KMS-11 (cell line): ENCODE measurements at regions not wholly inside any gene's neighbourhood (a gene's known extent, or its start where the extent isn't known, plus 50 kb on each side); places are given as distances from the start of the nearest gene placed in this dataset.

Experiments used
- H2AFZ ChIP-seq: fragments of 200-600 bp; sonication (generic); 2 replicates; pipeline ENCODE4 v1.6.1; 2016; ENCODE audit warnings: antibody characterized with exemption, mixed run types, low read depth
- H3K27ac ChIP-seq: fragments of 200-600 bp; sonication (generic); 2 replicates; pipeline ENCODE4 v1.6.1; 2016; ENCODE audit warnings: mild to moderate bottlenecking, mixed run types
- H3K27me3 ChIP-seq: fragments of 200-600 bp; sonication (generic); 2 replicates; pipeline ENCODE4 v1.6.1; 2017; ENCODE audit warnings: mild to moderate bottlenecking, low read depth, mixed run types, moderate library complexity; ENCODE audit not compliant: insufficient read depth
- H3K36me3 ChIP-seq: fragments of 200-600 bp; sonication (generic); 2 replicates; pipeline ENCODE4 v1.6.1; 2017; ENCODE audit warnings: mild to moderate bottlenecking, mixed run types; ENCODE audit not compliant: insufficient read depth
- H3K4me1 ChIP-seq: fragments of 200-600 bp; sonication (generic); 2 replicates; pipeline ENCODE4 v1.6.1; 2016; ENCODE audit warnings: mild to moderate bottlenecking, low read depth, mixed run types; ENCODE audit not compliant: poor library complexity, severe bottlenecking
- H3K4me2 ChIP-seq: fragments of 200-600 bp; sonication (generic); 2 replicates; pipeline ENCODE4 v1.7.0; 2016; ENCODE audit warnings: mild to moderate bottlenecking, mixed run types
- H3K4me3 ChIP-seq: fragments of 200-600 bp; sonication (generic); IDR thresholded peaks from 2 replicates; pipeline ENCODE4 v1.6.1; 2017; ENCODE audit warnings: low read depth, low read length, mixed read lengths; ENCODE audit not compliant: insufficient read depth
- H3K79me2 ChIP-seq: fragments of 200-600 bp; sonication (generic); 2 replicates; pipeline ENCODE4 v1.6.1; 2016; ENCODE audit warnings: low read depth, mixed run types; ENCODE audit not compliant: insufficient read depth
- H3K9ac ChIP-seq: fragments of 200-600 bp; sonication (generic); 2 replicates; pipeline ENCODE4 v1.6.1; 2016; ENCODE audit warnings: mild to moderate bottlenecking, mixed run types
- H4K20me1 ChIP-seq: fragments of 200-600 bp; sonication (generic); 2 replicates; pipeline ENCODE4 v1.6.1; 2016; ENCODE audit warnings: mild to moderate bottlenecking, mixed run types; ENCODE audit not compliant: insufficient read depth
- TF ChIP-seq, protein P1 (sequence below): fragments of 200-600 bp; sonication (generic); conservative IDR thresholded peaks from 2 replicates; pipeline ENCODE4 v1.6.1; 2017; ENCODE audit warnings: low read depth, mild to moderate bottlenecking, antibody characterized with exemption, low read length, moderate library complexity, mixed read lengths

GRCh38 chr5:88666761-88667495, 216.1 kb downstream of the MEF2C start:
- H3K27ac ChIP-seq = peak overlapping the region; percentile 80
- no peaks in the 10 kb centered on the region for H4K20me1 ChIP-seq
- TF ChIP-seq, protein P1, sequence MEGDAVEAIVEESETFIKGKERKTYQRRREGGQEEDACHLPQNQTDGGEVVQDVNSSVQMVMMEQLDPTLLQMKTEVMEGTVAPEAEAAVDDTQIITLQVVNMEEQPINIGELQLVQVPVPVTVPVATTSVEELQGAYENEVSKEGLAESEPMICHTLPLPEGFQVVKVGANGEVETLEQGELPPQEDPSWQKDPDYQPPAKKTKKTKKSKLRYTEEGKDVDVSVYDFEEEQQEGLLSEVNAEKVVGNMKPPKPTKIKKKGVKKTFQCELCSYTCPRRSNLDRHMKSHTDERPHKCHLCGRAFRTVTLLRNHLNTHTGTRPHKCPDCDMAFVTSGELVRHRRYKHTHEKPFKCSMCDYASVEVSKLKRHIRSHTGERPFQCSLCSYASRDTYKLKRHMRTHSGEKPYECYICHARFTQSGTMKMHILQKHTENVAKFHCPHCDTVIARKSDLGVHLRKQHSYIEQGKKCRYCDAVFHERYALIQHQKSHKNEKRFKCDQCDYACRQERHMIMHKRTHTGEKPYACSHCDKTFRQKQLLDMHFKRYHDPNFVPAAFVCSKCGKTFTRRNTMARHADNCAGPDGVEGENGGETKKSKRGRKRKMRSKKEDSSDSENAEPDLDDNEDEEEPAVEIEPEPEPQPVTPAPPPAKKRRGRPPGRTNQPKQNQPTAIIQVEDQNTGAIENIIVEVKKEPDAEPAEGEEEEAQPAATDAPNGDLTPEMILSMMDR = no peak
- no peaks in the 10 kb centered on the region for H3K36me3 ChIP-seq
- peak overlapping the region; percentile 78 for H2AFZ ChIP-seq
- peak overlapping the region; percentile 80 for H3K4me2 ChIP-seq
- no peaks in the 10 kb centered on the region for H3K27me3 ChIP-seq
- H3K4me3 ChIP-seq = peak overlapping the region; percentile 44
- H3K4me1 ChIP-seq = peaks cover 69% of the 10 kb centered on the region
- peaks cover 20% of the 10 kb centered on the region; the same call in 1 of the 2 replicates for H3K79me2 ChIP-seq
- peak overlapping the region; percentile 82 for H3K9ac ChIP-seq

DNA sequence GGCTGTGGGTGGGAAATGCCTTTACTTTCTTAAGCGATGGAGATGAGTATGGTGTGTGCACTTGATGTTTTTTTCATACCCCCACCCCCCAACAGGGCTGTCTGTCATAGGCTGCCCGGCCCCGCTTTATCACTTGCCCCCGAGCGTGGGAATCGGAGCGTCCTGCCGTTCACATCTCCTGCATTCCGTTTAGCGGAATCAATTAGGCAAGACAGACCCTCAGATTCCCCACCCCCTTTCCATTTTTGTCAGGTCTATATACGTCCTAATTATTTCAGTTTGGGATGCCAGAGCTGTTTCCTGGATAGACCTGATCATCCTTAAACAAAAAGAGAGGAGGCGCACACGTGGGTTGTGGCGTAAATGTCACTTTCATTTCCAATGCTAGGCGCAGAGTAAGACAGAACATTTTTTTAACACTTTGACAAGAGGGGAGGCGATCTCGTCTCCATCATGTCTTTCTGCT, 217.2 kb downstream of the MEF2C start:
- Histone ChIP-seq H2AFZ (peak overlapping the region; percentile 78), H3K27ac (peak overlapping the region; percentile 80; the same call in 1 of the 2 replicates), H3K4me2 (peak overlapping the region; percentile 80), H3K9ac (peak overlapping the region; percentile 82; the same call in 1 of the 2 replicates), H4K20me1 (no peaks in the 10 kb centered on the region), H3K79me2 (peaks cover 20% of the 10 kb centered on the region; the same call in 1 of the 2 replicates), H3K36me3 (no peaks in the 10 kb centered on the region), H3K27me3 (no peaks in the 10 kb centered on the region), H3K4me1 (peaks cover 59% of the 10 kb centered on the region), H3K4me3 (no peak overlapping the region)
- TF ChIP-seq, protein P1 = no peak

DNA sequence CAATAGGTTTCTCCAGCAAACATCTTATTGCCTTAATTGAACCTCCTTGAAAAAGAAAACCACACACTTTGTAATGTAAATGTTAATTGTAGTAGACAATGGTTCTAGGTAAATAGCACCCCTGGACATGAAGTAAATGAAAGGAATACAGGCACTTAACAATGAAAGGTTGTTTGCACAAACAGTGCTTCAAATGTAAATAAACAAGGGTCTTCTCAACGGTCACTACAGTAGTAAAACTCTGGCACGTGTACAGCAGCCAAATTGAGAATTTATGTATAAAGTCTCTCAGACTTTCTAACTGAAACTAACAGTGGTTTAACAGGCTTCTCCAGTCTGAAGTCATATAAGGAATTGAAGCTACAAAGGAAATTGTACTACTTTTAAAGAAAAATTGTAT, 218.3 kb downstream of the MEF2C start:
- no peaks in the 10 kb centered on the region for H3K36me3 ChIP-seq
- no peaks in the 10 kb centered on the region for H4K20me1 ChIP-seq
- H3K27me3 ChIP-seq = no peaks in the 10 kb centered on the region
- H3K79me2 ChIP-seq = peaks cover 20% of the 10 kb centered on the region; the same call in 1 of the 2 replicates
- H3K4me2 ChIP-seq = peak overlapping the region; percentile 80
- peaks cover 52% of the 10 kb centered on the region for H3K4me1 ChIP-seq
- no peak overlapping the region for H3K27ac ChIP-seq
- H3K4me3 ChIP-seq = no peak overlapping the region
- no peak overlapping the region for H3K9ac ChIP-seq
- H2AFZ ChIP-seq = no peak overlapping the region
- TF ChIP-seq, protein P1 = no peak

GRCh38 chr5:88663793-88664216, 219.2 kb downstream of the MEF2C start:
- no peak overlapping the region for H3K9ac ChIP-seq
- peaks cover 20% of the 10 kb centered on the region; the same call in 1 of the 2 replicates for H3K79me2 ChIP-seq
- no peak overlapping the region for H3K4me3 ChIP-seq
- H3K27ac ChIP-seq = no peak overlapping the region
- no peaks in the 10 kb centered on the region for H4K20me1 ChIP-seq
- H2AFZ ChIP-seq = no peak overlapping the region
- 0 out of 2 replicates have a peak overlapping the region, but pooled peaks have one; percentile 80 for H3K4me2 ChIP-seq
- no peaks in the 10 kb centered on the region for H3K27me3 ChIP-seq
- TF ChIP-seq, protein P1 = no peak
- no peaks in the 10 kb centered on the region for H3K36me3 ChIP-seq
- H3K4me1 ChIP-seq = peaks cover 47% of the 10 kb centered on the region
